HG03280 (cell line): ENCODE measurements at regions not wholly inside any gene's neighbourhood (a gene's known extent, or its start where the extent isn't known, plus 50 kb on each side); places are given as distances from the start of the nearest gene placed in this dataset.

Source experiments
- ATAC-seq: cut with Tn5 transposase; IDR thresholded peaks from one replicate; pipeline ENCODE4 v1.9.1; 2021; ENCODE audit warnings: mild to moderate bottlenecking, moderate library complexity; ENCODE audit not compliant: unreplicated experiment

GRCh38 chr15:61499376-61499775 lies 270.3 kb upstream of the RORA start:
- ATAC-seq: no peak

- no peak for ATAC-seq
Observed at GRCh38 chr15:61489571-61489970, 260.5 kb upstream of the RORA start.

GRCh38 chr15:61483599-61483998 lies 254.5 kb upstream of the RORA start:
- ATAC-seq: no peak

- no peak for ATAC-seq
Observed at GRCh38 chr15:61481886-61482285, 252.8 kb upstream of the RORA start.

GRCh38 chr15:61480863-61481262 lies 251.8 kb upstream of the RORA start:
- ATAC-seq: no peak

GRCh38 chr15:61480295-61480694 lies 251.2 kb upstream of the RORA start:
- no peak for ATAC-seq

GRCh38 chr15:61479613-61480012 lies 250.5 kb upstream of the RORA start:
- no peak for ATAC-seq

- no peak for ATAC-seq
Observed at GRCh38 chr15:61476741-61477140, 247.6 kb upstream of the RORA start.

GRCh38 chr15:61474796-61475195 lies 245.7 kb upstream of the RORA start:
- ATAC-seq: no peak

- ATAC-seq: no peak
Observed at GRCh38 chr15:61467823-61468222, 238.7 kb upstream of the RORA start.

- no peak for ATAC-seq
Observed at GRCh38 chr15:61459785-61460707, 230.9 kb upstream of the RORA start.

- no peak for ATAC-seq
Observed at GRCh38 chr15:61457050-61457733, 228.1 kb upstream of the RORA start.

- ATAC-seq: no peak
Observed at GRCh38 chr15:61449186-61449702, 220.1 kb upstream of the RORA start.

GRCh38 chr15:61447981-61448380 lies 218.9 kb upstream of the RORA start:
- ATAC-seq: no peak

GRCh38 chr15:61444585-61444984 lies 215.5 kb upstream of the RORA start:
- ATAC-seq: no peak

GRCh38 chr15:61442821-61443220 lies 213.7 kb upstream of the RORA start:
- ATAC-seq: no peak

GRCh38 chr15:61441891-61442290 lies 212.8 kb upstream of the RORA start:
- no peak for ATAC-seq

- ATAC-seq: no peak
Observed at GRCh38 chr15:61426466-61426865, 197.4 kb upstream of the RORA start.

- ATAC-seq: no peak
Observed at GRCh38 chr15:61425934-61426333, 196.8 kb upstream of the RORA start.

GRCh38 chr15:61422773-61423172 lies 193.7 kb upstream of the RORA start:
- no peak for ATAC-seq

- ATAC-seq: no peak
Observed at GRCh38 chr15:61421938-61422337, 192.8 kb upstream of the RORA start.

- no peak for ATAC-seq
Observed at GRCh38 chr15:61421470-61421869, 192.4 kb upstream of the RORA start.
